ENCODE measurements at regions not wholly inside any gene's neighbourhood (a gene's known extent, or its start where the extent isn't known, plus 50 kb on each side); places are given as distances from the start of the nearest gene placed in this dataset.

DNA sequence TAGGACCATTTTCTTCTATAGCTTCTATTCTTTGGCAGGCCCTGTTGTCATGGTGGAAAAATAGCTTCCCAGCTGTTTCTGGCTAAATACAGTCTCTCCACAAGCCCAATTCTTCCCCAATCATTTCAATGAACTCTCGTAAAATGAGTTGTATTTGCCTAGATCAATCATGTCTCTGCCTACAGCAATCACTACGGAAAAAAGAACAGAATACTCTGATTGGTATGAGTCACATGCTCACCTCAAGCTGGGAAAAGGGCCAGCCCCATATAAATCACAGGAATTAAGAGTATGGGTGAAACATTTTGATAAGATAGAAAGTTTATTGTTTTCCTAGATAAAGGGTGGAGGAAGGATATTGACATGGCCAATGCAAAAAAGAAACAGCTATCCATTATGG lies 711.4 kb downstream of the EFNA5 start:
- intact Hi-C loops (cut with micrococcal nuclease): no loop called here
- peaks cover 6% of the 10 kb centered on the region for H3K4me1 ChIP-seq
- no peaks in the 10 kb centered on the region for H3K27me3 ChIP-seq (ENCODE audit: low read depth)
- H3K9me3 ChIP-seq (replicated peaks): no peaks in the 10 kb centered on the region
- H3K27ac ChIP-seq (replicated peaks): no peak overlapping the region
- TF ChIP-seq, protein P1, sequence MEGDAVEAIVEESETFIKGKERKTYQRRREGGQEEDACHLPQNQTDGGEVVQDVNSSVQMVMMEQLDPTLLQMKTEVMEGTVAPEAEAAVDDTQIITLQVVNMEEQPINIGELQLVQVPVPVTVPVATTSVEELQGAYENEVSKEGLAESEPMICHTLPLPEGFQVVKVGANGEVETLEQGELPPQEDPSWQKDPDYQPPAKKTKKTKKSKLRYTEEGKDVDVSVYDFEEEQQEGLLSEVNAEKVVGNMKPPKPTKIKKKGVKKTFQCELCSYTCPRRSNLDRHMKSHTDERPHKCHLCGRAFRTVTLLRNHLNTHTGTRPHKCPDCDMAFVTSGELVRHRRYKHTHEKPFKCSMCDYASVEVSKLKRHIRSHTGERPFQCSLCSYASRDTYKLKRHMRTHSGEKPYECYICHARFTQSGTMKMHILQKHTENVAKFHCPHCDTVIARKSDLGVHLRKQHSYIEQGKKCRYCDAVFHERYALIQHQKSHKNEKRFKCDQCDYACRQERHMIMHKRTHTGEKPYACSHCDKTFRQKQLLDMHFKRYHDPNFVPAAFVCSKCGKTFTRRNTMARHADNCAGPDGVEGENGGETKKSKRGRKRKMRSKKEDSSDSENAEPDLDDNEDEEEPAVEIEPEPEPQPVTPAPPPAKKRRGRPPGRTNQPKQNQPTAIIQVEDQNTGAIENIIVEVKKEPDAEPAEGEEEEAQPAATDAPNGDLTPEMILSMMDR (IDR thresholded peaks at IDR 0.05; ENCODE audit: borderline replicate concordance): no peak
- no peak for DNase-seq
- H3K36me3 ChIP-seq: no peaks in the 10 kb centered on the region
- no peak overlapping the region for H3K4me3 ChIP-seq

DNA sequence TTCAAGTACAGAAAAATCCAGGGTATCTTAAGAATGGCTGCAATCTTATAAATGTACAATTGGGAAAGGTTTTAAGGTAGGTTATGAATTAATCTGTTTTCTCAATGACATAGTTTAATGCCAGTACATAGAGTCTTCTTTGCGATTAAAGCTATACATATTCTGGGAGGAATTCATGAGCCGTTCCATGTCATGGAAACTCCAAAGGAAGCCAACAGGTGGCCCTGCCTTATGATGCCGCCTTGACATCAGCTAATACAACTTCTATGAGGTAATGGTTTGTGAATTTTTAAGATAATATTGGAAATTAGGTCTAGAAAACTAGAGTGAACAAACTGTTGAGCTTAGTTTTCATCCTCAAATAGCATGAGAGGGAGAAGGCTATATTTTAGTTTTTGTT lies 713.4 kb downstream of the EFNA5 start:
- Histone ChIP-seq H3K36me3 (no peaks in the 10 kb centered on the region), H3K27ac (replicated peaks) (no peak overlapping the region), H3K9me3 (replicated peaks) (no peaks in the 10 kb centered on the region), H3K4me3 (no peak overlapping the region), H3K4me1 (no peaks in the 10 kb centered on the region), H3K27me3 (ENCODE audit: low read depth) (no peaks in the 10 kb centered on the region)
- DNase-seq: no peak
- intact Hi-C loops (cut with micrococcal nuclease): no loop called here
- TF ChIP-seq, protein P1 (IDR thresholded peaks at IDR 0.05; ENCODE audit: borderline replicate concordance): no peak

DNA sequence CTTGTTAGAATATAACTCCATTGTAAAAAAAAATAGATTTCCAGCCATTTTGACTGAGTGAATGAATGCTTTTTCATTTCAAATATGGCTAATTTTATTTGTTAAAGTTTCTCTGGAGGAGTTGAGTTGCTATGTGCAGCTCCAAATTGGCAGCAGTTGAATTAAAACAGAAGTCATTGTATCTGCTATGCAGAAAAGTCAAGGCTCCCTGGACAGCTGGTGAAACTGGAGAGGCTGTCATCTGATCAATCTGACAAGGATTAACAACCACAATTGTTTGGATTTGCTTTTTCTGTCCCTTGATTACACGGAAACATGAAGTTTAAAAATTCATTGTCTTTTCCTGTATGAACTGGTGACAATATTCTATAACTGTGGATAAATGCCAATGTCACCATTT lies 713.9 kb downstream of the EFNA5 start:
- no peak for DNase-seq
- no peaks in the 10 kb centered on the region for H3K27me3 ChIP-seq (ENCODE audit: low read depth)

DNA sequence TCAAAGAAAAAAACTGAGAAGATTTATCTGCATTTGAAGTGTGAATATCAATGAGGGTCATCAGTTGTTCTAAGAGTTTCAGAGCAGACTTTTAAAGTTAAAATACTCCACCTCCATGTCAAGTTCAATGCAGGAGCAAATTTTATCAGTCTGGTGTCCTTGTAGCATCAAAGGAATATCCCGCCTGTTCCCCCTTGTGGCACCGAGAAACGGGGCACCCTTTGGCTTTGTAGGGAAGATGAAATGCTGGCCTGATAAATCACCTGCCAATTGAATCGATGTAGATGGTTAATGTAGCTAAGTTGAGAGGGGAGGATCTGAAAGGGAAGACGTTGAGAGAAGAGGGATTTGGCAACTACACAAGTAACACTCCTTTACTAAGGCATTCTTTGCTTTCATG lies 714.5 kb downstream of the EFNA5 start:
- intact Hi-C loops (cut with micrococcal nuclease): no loop called here
- H3K9me3 ChIP-seq (replicated peaks): no peaks in the 10 kb centered on the region
- no peaks in the 10 kb centered on the region for H3K4me1 ChIP-seq
- DNase-seq: no peak
- no peaks in the 10 kb centered on the region for H3K36me3 ChIP-seq
- no peaks in the 10 kb centered on the region for H3K27me3 ChIP-seq (ENCODE audit: low read depth)
- TF ChIP-seq, protein P1 (IDR thresholded peaks at IDR 0.05; ENCODE audit: borderline replicate concordance): no peak
- H3K27ac ChIP-seq (replicated peaks): no peak overlapping the region
- H3K4me3 ChIP-seq: no peak overlapping the region

More for the DNA sequence above, 713.9 kb downstream of the EFNA5 start:
- Histone ChIP-seq H3K9me3 (replicated peaks) (no peaks in the 10 kb centered on the region), H3K4me3 (no peak overlapping the region), H3K4me1 (no peaks in the 10 kb centered on the region), H3K36me3 (no peaks in the 10 kb centered on the region), H3K27ac (replicated peaks) (no peak overlapping the region)
- TF ChIP-seq, protein P1 (IDR thresholded peaks at IDR 0.05; ENCODE audit: borderline replicate concordance): no peak
- intact Hi-C loops (cut with micrococcal nuclease): no loop called here

DNA sequence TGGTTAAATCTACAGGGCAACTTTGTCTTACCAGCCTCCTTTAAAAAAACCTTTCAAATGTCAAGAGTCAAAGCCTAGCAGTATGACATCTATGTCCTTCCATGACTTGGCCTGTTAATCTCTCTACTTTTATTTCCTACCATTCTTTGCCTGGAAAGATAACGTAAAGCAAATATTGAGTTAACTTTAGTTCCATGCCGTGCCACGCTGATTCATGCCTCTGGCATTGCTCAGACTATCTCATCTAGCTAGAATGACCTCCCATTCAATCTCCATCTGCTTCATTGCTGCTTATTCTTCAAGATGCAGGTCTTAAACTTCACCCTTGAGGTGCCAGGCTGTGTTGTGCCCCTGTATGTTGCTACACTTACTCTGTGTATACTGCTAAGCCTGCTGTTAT lies 729.8 kb downstream of the EFNA5 start:
- intact Hi-C loops (cut with micrococcal nuclease): no loop called here
- H3K27ac ChIP-seq (replicated peaks): no peak overlapping the region

More for the DNA sequence above, 729.8 kb downstream of the EFNA5 start:
- TF ChIP-seq, protein P1 (IDR thresholded peaks at IDR 0.05; ENCODE audit: borderline replicate concordance): no peak
- Histone ChIP-seq H3K4me1 (no peaks in the 10 kb centered on the region), H3K36me3 (no peaks in the 10 kb centered on the region), H3K9me3 (replicated peaks) (peaks cover 4% of the 10 kb centered on the region), H3K27me3 (ENCODE audit: low read depth) (no peaks in the 10 kb centered on the region), H3K4me3 (no peak overlapping the region)
- DNase-seq: no peak

Data from left ventricle myocardium inferior (tissue), 1 donor.